PC-9 (cell line): ENCODE measurements at regions not wholly inside any gene's neighbourhood (a gene's known extent, or its start where the extent isn't known, plus 50 kb on each side); places are given as distances from the start of the nearest gene placed in this dataset.

Experiments used
- CTCF ChIP-seq: fragments of 200-600 bp; sonication (generic); conservative IDR thresholded peaks from 2 replicates; pipeline ENCODE4 v1.6.1; 2017; ENCODE audit warnings: mixed run types, antibody characterized with exemption, mild to moderate bottlenecking, moderate library complexity
- EZH2 ChIP-seq: fragments of 200-600 bp; sonication (generic); IDR thresholded peaks from 2 replicates; pipeline ENCODE4 v1.8.0; 2017; ENCODE audit warnings: antibody characterized with exemption, low read depth

GRCh38 chr7:45241339-45242109, 83.9 kb downstream of the RAMP3 start:
- TF ChIP-seq CTCF (no peak), EZH2 (no peak)
